GM19043 (cell line): ENCODE measurements at regions not wholly inside any gene's neighbourhood (a gene's known extent, or its start where the extent isn't known, plus 50 kb on each side); places are given as distances from the start of the nearest gene placed in this dataset.

Experiments
- ATAC-seq: cut with Tn5 transposase; IDR thresholded peaks from one replicate; pipeline ENCODE4 v1.9.1; 2021; ENCODE audit warnings: low read depth; ENCODE audit not compliant: unreplicated experiment

DNA sequence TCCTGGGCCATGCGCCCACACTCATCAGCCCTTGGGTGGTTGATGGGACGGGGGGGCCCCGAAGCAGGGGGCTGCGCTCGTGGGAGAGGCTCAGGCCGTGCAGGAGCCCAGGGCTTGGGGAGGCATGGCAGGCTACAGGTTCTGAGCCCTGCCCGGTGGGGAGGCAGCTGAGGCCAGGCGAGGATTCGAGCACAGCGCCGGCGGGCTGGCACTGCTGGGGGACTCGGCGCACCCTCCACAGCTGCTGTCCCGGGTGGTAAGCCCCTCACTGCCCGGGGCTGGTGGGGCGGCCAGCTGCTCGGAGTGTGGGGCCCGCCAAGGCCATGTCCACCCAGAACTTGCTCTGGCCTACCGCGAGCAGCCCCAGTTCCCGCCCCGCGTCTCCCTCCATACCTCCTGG lies 295.8 kb upstream of the SEL1L start:
- ATAC-seq = no peak

DNA sequence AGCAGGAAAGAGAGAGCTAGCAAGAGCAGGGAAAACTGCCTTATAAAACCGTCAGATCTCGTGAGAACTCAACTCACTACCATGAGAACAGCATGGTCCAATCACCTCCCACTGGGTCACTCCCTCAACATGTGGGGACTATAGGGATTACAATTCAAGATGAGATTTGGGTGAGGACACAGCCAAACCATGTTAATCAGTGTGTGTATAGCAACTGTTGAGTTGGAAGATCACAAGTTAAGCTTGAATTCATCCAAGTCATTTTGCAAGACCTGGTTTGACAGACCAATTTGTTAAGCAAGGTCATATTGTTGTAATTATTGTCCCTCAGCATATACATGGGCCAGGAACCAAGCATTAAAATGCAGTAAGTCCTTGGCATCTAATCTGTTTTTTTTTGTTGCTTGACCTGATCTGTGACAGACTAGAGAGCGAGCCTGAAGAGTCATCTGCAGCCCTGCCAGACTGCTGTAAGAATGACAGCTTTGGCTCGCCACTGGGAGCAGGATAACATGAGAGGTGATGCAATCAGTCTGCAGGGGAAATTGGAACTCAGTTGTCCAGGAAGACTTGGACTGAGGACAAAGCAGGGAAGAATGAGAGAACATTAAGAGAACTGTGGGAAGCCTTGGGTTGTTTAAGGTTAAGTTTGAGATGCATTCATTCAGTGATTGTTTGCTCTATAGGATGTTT lies 297.6 kb upstream of the SEL1L start:
- ATAC-seq = no peak

DNA sequence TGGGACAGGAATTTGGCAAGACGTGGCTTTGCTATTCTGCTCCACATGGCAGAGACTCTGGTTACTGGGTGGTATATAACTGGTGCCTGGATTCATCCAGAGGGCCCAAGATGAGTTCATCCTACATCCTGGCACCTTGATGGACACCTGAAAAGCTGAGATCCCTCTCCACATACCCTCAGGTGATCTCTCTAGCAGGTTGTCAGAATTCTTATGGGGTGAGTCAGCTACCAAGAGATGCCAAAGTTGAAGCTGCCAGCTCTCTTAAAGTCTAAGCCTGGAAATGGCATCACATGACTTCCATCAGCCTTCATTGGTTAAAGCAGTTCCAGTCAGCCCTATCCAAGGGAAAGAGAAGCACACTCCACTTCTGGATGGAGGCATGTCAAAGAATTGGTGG lies 300.7 kb upstream of the SEL1L start:
- ATAC-seq = no peak

DNA sequence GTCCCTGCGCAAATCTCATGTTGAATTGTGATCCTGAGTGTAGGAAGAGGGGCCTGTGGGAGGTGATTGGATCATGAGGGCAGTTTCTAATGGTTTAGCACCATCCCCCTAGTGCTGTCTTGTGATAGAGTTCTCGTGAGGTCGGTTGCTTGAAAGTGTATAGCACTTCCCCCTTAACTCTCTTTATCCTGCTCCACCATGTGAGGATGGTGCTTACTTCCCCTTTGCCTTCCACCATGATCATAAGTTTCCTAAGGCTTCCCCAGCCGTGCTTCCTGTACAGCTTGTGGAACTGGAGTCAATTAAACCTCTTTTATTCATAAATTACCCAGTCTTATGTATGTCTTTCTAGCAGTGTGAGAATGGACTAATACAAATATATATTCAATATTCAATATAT lies 303.7 kb upstream of the SEL1L start:
- no peak for ATAC-seq

DNA sequence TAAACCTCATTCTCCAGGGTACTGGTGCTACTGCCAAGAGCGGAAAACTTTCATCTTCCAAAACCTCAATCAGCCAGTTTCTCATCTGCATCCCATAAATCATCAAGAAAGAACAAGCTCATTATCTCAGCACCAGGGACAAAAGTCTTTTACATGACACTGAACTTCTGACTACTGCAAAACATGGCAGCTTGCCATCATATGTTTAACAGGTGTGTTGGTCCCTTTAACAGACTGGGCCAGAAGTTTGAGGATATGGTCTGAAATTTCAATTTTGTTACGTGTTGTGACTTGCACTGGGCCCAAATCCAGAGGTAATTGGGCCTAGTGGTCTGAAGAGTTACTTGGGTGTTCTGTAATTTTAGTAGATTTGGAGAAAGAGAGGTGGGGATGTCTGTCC lies 305.4 kb upstream of the SEL1L start:
- ATAC-seq = no peak

DNA sequence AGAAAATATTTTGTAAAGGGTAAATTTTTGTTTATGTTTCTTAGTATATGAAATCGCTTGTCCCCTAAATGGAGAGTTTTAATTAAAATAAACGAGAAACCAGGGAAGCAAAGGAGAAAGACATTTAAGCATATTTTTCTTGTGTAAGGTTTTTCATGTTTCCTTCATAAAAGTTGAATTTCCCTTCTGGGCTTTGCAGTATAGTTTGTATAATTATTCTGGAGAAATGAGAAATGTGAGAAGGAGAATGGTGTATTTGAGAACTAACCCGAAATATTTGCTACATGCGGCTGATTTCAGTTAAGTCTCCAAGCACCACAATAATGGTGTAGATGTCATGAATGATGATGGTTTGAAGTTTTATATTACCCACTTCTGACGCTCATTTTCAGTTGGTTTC lies 307.7 kb upstream of the SEL1L start:
- ATAC-seq = no peak

DNA sequence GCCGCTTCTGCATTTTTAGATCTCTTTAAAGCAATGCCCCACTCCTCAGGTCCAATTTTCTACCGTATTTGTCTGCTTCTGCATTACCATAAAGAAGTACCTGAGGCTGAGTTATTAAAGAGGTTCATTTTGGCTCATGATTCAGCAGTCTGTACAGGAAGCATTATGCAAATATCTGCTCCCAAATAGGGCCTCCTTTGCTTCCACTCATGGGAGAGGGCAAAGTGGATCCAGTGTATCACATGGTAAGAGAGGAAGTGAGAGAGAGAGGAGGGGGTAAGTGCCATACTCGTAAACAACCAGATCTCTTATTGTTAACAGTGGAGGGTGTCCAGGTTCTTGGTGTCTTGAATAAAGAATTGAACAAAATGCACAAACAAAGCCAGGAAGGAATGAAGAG lies 316.1 kb upstream of the SEL1L start:
- no peak for ATAC-seq

DNA sequence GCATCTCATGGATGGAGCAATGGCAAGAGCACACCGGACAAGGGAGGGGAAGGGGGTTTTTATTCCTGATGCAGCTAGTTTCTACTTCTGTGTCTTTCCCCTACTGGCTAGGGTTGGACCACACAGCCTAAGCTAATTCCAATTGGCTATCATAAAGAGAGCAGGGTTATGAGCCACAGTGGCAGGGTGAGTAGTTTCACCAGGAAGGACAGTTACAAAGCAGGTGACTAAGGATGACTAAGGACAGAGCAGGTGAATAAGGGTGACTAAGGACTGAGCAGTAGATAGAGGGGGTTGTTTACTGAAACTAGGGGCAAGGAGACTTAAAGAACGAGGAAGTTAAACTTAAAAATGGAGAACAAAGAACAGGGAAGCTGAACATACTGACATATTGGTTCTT lies 321.4 kb upstream of the SEL1L start:
- ATAC-seq = no peak

DNA sequence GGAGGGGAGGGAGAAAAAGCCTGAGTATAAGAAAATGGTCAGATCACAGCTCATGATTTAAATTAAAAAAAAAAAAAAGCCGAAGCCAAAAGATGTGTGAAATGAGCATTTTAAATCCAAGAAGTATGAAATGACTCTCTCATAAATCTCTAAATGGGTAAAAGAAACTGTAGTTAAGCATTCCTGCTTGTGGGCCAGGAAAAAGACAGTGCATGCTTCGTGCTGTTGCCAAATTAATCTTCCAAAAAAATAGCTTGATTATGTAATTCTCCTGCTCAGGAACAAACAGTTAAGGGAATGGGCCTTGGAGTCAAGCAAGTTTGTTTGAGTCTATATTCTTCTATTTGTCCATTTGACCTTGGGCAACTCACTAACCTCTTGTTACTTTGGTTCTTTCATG lies 325.4 kb upstream of the SEL1L start:
- no peak for ATAC-seq

DNA sequence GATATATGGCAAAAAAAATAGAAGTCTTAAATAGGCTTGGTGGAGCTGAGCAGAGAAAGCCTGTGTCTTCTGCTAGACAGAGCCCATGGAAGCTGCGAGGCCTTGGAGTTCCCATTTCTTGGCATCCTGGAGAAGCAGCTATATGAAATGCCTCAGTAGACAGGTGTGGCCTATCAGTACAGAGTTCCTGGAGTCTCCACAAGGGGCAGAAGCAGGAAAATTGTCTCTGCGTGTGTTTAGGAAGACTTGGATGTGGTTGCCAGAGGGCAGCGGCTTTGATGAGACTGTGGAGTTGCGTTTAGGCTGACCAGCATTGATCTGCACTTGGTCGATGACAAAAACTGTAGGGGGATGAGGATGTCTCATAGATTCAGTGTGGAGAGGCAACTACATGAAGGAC lies 334.5 kb upstream of the SEL1L start:
- no peak for ATAC-seq

DNA sequence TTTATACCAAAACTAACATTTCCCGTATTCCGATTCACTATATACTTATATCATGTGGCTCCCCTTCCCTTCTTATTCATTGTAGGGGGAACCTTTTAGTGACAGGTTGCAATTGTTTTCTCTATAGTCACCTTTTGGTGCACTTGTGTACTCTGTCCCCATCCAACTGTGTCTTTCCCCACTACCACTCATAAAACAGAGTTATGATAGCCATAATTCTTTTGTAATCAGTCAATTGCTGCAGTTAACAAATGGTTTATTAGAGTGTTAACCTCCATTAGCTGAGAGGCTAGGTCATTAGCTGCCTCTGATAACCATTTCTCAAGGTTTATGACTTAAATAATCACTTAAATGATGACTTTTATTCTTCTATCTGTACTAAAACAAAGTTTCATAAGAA lies 338.1 kb upstream of the SEL1L start:
- ATAC-seq = no peak

DNA sequence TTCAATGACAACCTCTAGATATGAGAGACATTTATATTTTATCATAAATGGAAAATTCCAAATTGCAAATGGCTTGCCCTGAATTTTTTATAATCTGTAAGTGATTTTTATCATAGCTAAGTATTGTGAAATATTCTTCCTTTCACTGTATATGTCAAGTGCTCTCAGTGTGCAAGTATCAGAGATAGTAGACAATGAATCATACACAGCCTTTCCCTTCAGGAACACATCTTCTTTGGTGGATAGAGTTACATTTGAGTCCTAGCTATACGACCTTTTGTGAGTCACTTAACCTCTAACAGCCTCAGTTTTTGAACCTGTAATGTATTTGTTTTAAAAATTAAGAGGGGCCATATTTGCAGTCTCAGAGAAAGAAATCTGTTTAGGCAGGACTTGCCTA lies 350.7 kb upstream of the SEL1L start:
- ATAC-seq = no peak

DNA sequence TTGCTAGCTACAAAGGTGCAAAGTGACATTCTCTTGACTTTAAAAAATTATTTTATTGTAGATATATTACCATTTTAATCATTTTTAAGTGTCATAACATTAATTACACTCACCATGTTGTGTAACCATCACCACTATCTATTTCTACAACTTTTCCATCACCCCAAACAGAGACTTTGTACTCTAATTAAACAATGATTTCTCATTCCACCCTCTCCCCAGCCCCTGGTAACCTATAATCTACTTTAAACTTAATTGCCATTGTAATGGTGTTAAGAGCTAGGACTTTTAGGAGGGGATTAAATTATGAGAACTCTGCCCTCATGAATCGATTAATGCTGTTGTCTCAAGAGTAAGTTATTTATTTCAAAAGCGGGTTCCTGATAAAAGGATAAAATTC lies 352.9 kb upstream of the SEL1L start:
- ATAC-seq = no peak

DNA sequence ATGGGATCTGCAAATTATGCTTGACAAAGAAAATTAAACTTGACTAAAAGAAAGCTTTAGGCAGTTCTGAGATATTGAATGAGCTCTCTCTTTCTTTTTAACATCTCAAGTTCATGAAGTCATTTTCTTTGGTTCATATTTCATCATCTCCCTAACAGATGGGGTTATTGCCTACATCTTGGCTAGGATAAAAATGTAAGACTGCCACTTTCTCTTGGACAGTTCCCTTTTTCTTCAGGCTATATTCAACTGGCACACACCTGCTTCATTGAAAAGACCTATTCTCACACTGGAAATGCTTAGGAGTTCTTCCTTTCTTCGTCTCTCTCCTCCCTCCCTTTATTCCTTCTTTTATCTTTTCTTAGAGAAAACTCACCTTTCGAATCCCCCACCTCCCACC lies 355.9 kb upstream of the SEL1L start:
- no peak for ATAC-seq

DNA sequence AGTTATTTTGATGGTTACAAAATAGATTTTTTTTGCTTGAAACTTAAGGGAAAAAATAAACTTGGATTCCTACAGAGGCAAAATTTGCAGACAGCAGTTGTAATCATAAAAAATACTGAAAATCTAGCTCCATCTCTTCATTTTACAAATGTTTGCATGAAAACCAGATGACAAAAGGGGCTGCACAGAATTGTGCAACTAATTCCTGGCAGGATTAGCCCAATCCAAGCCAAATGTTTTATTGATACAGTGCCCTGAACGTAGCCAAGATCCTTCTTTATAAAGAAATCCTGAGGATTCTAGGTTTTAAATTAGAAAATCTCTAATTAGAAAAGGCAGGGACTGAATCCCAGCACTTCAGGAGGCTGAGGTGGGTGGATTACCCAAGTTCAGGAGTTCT lies 356.4 kb upstream of the SEL1L start:
- ATAC-seq = no peak

DNA sequence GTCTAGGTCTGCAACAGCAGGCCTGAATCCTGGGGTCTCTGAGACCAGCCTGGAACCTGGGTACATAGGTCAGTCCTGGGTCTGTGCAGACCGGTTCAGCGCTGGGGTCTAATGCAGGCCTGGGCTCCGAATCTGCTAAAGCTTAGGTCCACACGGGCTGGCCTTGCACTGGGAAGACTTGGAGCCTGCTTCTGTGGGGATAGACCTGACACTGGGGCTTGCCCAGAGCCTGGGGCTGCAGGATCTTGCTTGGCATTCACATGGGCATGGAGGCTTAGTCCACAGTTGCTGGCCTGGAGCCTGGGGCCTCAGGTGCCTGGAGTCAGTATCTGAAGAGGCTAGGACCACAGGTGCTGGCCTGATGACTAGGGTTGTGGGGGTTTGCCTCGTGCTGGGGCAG lies 369.8 kb upstream of the SEL1L start:
- ATAC-seq = no peak

DNA sequence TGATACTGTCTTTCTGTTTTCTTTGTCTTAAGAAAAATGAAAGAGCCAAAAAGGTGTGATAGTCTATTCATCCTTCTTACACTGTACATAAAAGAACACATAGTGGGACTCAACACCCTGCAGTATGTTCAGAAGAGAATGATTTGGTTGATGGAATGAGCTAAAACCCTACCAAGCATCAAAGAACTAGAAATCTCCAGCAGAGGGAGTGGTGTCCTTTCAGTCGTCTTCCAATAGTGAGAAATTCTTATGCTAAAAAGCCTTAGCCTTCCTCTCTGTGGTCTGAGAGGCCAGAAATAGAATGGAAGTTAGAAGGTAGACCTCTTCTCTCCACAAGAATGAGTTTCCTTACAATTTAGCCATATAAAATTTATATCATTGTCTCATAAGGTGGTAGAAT lies 393.4 kb upstream of the SEL1L start:
- ATAC-seq = no peak

DNA sequence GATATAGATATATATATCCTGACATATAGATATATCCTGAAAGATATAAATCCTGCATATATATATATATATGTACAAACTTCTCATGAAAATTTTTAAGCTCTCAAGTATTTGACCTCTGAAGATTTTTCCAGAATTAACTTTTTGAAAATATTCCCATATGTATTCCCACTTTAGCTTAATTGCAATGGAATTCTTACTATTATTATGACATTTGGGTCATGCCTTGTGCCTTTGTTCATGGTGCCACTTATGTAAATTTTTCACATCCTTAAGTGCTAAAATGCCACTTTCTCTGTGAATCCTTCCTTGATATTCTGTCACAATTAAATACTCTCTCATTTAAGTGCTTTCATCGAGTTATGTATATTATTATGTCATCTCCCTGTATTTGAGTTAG lies 398.2 kb upstream of the SEL1L start:
- ATAC-seq = no peak

DNA sequence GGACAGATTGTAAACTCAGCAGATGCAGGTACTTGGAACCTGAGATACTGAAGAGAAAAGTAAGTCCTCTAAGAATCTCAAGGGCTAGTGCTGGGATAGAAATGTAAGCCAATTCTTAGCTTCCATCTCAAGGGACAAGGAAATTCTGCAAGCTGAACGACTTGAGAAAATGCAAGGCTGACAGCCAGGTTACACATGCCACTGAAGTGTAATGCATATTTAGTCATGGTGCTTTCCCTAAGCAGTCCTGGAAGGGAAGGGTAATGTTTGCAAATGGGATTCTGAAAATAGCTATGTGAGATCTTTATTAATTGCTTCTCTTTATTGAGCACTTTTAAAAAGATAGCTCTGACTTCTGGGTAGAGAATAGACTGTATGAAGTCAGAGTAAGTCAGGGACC lies 402.7 kb upstream of the SEL1L start:
- ATAC-seq = no peak

DNA sequence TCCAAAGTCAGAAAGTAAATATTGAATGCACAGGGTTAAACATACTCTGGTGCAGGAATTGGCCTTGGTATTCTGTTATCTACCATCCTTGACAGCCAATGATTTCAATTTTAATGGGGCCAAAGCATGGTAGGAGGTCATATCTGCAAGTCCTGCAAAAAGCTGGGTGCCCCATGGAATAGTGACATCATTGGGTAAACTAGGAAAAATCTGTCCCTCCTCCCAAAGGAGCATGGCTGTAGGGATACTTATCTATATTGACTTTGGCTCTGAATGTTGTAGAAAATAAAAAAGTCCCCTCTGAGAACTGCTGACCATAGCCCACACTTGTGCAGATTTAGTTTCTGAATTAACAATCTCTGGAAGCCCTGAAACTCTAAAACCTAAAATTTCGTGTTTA lies 403.2 kb upstream of the SEL1L start:
- no peak for ATAC-seq

DNA sequence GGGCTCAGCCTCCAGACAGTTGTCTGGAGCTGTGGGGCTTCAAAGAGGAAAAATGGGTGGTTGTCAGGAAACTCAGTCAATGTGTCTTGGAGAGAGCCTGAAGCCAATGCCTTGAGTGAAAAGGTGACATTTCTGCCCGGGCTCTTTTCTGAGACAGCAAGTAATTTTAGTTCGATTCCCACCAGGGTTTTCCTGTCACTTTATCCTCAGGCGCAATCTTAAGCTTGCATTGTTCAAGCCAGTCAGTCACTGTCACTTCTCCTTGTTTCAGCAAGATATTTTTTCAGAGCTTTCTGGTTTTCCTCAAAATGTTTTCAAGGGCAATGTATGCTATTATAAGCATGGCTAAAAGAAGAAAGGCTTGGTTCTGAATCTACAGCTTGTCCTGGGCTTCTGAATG lies 404.7 kb upstream of the SEL1L start:
- ATAC-seq = no peak

DNA sequence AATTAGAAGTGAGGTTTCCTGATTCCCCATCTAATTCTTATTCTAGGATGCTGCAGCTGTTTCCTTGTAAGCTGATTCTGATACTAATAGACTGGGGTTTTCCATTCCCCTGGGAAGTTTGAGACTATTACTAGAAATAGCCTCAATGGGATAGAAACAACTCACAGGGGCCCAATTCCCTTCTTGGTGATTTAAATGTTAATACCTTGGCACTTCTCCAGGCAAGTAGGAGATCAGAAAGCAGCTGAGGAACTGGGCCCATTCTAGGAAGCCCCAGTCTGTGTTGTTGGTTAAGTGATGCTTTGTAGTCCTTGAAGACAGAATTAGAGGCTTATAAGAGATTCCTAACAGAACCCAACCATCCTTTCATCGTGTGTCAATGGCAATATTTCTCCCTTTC lies 407.0 kb upstream of the SEL1L start:
- ATAC-seq = no peak

DNA sequence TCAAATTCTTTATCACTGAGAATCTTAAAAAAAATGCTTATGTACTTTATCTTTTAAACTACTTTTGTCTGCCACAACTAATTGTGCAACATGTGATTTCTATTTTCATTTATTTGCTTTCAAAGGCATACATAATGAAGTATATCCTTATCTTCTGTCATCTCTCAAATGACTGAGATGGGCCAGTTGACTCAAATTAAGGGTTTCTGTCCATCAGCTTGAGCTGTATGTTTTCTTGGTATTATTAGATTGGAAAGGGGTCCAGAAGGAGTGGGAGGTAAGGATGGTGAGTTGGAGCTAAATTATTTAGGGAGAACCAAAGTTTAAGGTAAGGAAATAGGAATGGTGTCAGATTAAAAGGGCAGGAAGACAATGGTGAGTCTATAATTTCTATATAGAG lies 408.4 kb upstream of the SEL1L start:
- no peak for ATAC-seq
